Keratinocyte (primary cell): ENCODE measurements at regions not wholly inside any gene's neighbourhood (a gene's known extent, or its start where the extent isn't known, plus 50 kb on each side); places are given as distances from the start of the nearest gene placed in this dataset.

ENCODE experiments used
- DNase-seq: peaks from one replicate; pipeline ENCODE4 v3.0.0-alpha.2; 2011; ENCODE audit warnings: low read depth, missing footprints, low spot score
- FAIRE-seq: peaks from 2 replicates; lab custom pipeline; 2011; peaks lifted over from hg19 to GRCh38; lab: Jason Lieb, UNC
- H2AFZ ChIP-seq: 2 replicates; pipeline ENCODE4 v1.6.0; 2012; ENCODE audit warnings: low read length, control low read depth, inconsistent platforms; ENCODE audit not compliant: control insufficient read depth
- H3K27ac ChIP-seq: 2 replicates; pipeline ENCODE4 v1.5.1; 2011; ENCODE audit warnings: low read length; ENCODE audit not compliant: control insufficient read depth, insufficient read depth
- H3K27me3 ChIP-seq: 3 replicates; pipeline ENCODE4 v1.6.0; 2011; ENCODE audit warnings: low read length; ENCODE audit not compliant: control insufficient read depth, insufficient read depth; ENCODE audit errors: extremely low read depth
- H3K36me3 ChIP-seq, 2 experiments: 2 replicates in 1 of 2; 3 replicates in 1 of 2; pipeline ENCODE4 v1.5.1; 2011; ENCODE audit warnings: low read length in 2 of 2, mild to moderate bottlenecking in 1 of 2; ENCODE audit not compliant: control insufficient read depth in 2 of 2, insufficient read depth in 2 of 2; ENCODE audit errors: extremely low read depth in 1 of 2
- H3K4me1 ChIP-seq: 3 replicates; pipeline ENCODE4 v1.5.1; 2011; ENCODE audit warnings: low read length; ENCODE audit not compliant: control insufficient read depth, insufficient read depth; ENCODE audit errors: extremely low read depth
- H3K4me2 ChIP-seq: 3 replicates; pipeline ENCODE4 v1.6.0; 2011; ENCODE audit warnings: low read depth, low read length; ENCODE audit not compliant: control insufficient read depth, insufficient read depth; ENCODE audit errors: extremely low read depth
- H3K4me3 ChIP-seq, 3 experiments: fragments of 200-600 bp in 1 of 3; sonication (generic) in 1 of 3; 2 replicates in 2 of 3; 3 replicates in 1 of 3; pipeline ENCODE4 v1.5.1; 2011 to 2016; ENCODE audit warnings: low read length in 3 of 3, mild to moderate bottlenecking in 3 of 3, control low read depth in 2 of 3, inconsistent platforms in 1 of 3, low read depth in 1 of 3, mixed read lengths in 1 of 3, mixed run types in 1 of 3, moderate library complexity in 1 of 3; ENCODE audit not compliant: control insufficient read depth in 2 of 3, insufficient read depth in 2 of 3; ENCODE audit errors: extremely low read depth in 1 of 3
- H3K79me2 ChIP-seq: 2 replicates; pipeline ENCODE4 v1.6.0; 2012; ENCODE audit warnings: low read length; ENCODE audit not compliant: control insufficient read depth, insufficient read depth
- H3K9ac ChIP-seq: 3 replicates; pipeline ENCODE4 v1.6.0; 2011; ENCODE audit warnings: low read length; ENCODE audit not compliant: control insufficient read depth, insufficient read depth; ENCODE audit errors: extremely low read depth
- H3K9me1 ChIP-seq: 3 replicates; pipeline ENCODE4 v1.6.0; 2011; ENCODE audit warnings: low read length; ENCODE audit not compliant: control insufficient read depth, insufficient read depth; ENCODE audit errors: extremely low read depth
- H3K9me3 ChIP-seq: 2 replicates; pipeline ENCODE4 v1.5.1; 2012; ENCODE audit warnings: low read depth, low read length; ENCODE audit not compliant: control insufficient read depth
- H4K20me1 ChIP-seq: 3 replicates; pipeline ENCODE4 v1.6.0; 2011; ENCODE audit warnings: low read length; ENCODE audit not compliant: control insufficient read depth, insufficient read depth; ENCODE audit errors: extremely low read depth
- EZH2 ChIP-seq: IDR thresholded peaks from one replicate; pipeline ENCODE4 v1.6.1; 2012; ENCODE audit warnings: inconsistent platforms, mild to moderate bottlenecking, low read length, moderate library complexity
- dilution Hi-C: fragments of 300-500 bp; cut with MboI; formaldehyde crosslinking; loops from one replicate; pipeline ENCODE4 v1.7.0; 2020; ENCODE audit warnings: low sequenced_read_pairs; ENCODE audit not compliant: extremely low pct_ligation_motif_present
- TF ChIP-seq, protein P1 (sequence below), 3 experiments: IDR thresholded peaks in 1 of 3; conservative IDR thresholded peaks in 1 of 3; optimal IDR thresholded peaks in 1 of 3; 2 replicates in 2 of 3; 3 replicates in 1 of 3; pipeline versions ENCODE3 to v1.5.1; 2011; ENCODE audit warnings: low read length in 3 of 3, mild to moderate bottlenecking in 3 of 3, moderate library complexity in 2 of 3, control low read depth in 1 of 3, inconsistent platforms in 1 of 3; ENCODE audit not compliant: insufficient read depth in 2 of 3; ENCODE audit errors: extremely low read depth in 1 of 3

GRCh38 chrX:79444694-79445210, 77.6 kb upstream of the ITM2A start:
- Histone ChIP-seq H3K9me1 (no peaks in the 10 kb centered on the region), H3K27ac (no peak overlapping the region), H4K20me1 (no peaks in the 10 kb centered on the region), H3K9me3 (no peaks in the 10 kb centered on the region), H3K79me2 (no peaks in the 10 kb centered on the region), H3K9ac (no peak overlapping the region), H3K36me3 (no peaks in the 10 kb centered on the region), H3K4me2 (no peak overlapping the region), H2AFZ (no peak overlapping the region), H3K4me3 (no peak overlapping the region), H3K27me3 (no peaks in the 10 kb centered on the region), H3K4me1 (no peaks in the 10 kb centered on the region)
- dilution Hi-C loops = no loop called here
- FAIRE-seq (no peak), DNase-seq (no peak)
- no peak for TF ChIP-seq EZH2
- TF ChIP-seq, protein P1, sequence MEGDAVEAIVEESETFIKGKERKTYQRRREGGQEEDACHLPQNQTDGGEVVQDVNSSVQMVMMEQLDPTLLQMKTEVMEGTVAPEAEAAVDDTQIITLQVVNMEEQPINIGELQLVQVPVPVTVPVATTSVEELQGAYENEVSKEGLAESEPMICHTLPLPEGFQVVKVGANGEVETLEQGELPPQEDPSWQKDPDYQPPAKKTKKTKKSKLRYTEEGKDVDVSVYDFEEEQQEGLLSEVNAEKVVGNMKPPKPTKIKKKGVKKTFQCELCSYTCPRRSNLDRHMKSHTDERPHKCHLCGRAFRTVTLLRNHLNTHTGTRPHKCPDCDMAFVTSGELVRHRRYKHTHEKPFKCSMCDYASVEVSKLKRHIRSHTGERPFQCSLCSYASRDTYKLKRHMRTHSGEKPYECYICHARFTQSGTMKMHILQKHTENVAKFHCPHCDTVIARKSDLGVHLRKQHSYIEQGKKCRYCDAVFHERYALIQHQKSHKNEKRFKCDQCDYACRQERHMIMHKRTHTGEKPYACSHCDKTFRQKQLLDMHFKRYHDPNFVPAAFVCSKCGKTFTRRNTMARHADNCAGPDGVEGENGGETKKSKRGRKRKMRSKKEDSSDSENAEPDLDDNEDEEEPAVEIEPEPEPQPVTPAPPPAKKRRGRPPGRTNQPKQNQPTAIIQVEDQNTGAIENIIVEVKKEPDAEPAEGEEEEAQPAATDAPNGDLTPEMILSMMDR (optimal IDR thresholded peaks at IDR 0.05 in 1 of 3, IDR thresholded peaks at IDR 0.05 in 1 of 3, conservative IDR thresholded peaks at IDR 0.05 in 1 of 3; ENCODE audit: extremely low read depth in 1 of 3, insufficient read depth in 2 of 3, low read length in 3 of 3) = no peak

DNA sequence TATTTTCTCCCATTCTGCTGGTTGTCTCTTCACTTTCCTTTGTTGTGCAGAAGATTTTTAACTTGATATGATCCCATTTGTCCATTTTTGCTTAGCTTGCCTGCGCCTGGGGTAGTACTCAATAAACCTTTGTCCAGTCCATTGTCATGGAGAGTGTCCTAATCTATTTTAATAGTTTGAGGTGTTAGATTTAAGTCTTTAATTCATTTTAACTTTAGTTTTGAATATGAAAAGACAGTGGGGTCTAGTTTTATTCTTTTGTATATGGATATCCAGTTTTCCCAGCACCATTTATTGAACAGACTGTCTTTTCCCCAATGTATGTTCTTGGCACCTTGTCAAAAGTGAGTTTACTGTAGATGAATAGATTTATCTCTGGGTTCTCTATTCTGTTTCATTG, 76.0 kb upstream of the ITM2A start:
- H3K27ac ChIP-seq = no peak overlapping the region
- no peaks in the 10 kb centered on the region for H3K9me3 ChIP-seq
- no peaks in the 10 kb centered on the region for H3K27me3 ChIP-seq
- no peaks in the 10 kb centered on the region for H3K9me1 ChIP-seq
- no peaks in the 10 kb centered on the region for H3K36me3 ChIP-seq
- no peak overlapping the region for H3K9ac ChIP-seq
- H3K4me2 ChIP-seq = no peak overlapping the region
- TF ChIP-seq EZH2 = no peak
- TF ChIP-seq, protein P1 (optimal IDR thresholded peaks at IDR 0.05 in 1 of 3, IDR thresholded peaks at IDR 0.05 in 1 of 3, conservative IDR thresholded peaks at IDR 0.05 in 1 of 3; ENCODE audit: extremely low read depth in 1 of 3, insufficient read depth in 2 of 3, low read length in 3 of 3) = no peak
- no peaks in the 10 kb centered on the region for H4K20me1 ChIP-seq
- no peak overlapping the region for H3K4me3 ChIP-seq
- H3K4me1 ChIP-seq = no peaks in the 10 kb centered on the region
- FAIRE-seq (no peak), DNase-seq (no peak)
- no peaks in the 10 kb centered on the region for H3K79me2 ChIP-seq
- H2AFZ ChIP-seq = no peak overlapping the region
- dilution Hi-C loops = no loop called here
